ENCODE measurements at regions not wholly inside any gene's neighbourhood (a gene's known extent, or its start where the extent isn't known, plus 50 kb on each side); places are given as distances from the start of the nearest gene placed in this dataset.
A peak's percentile ranks its signal among the peaks of the same experiment; 100 is the strongest.
"Not testable (repeated sequence)": the region's sequence is repeated elsewhere in the genome, so short reads cannot be mapped to it uniquely, and the experiment has no call there.

DNA sequence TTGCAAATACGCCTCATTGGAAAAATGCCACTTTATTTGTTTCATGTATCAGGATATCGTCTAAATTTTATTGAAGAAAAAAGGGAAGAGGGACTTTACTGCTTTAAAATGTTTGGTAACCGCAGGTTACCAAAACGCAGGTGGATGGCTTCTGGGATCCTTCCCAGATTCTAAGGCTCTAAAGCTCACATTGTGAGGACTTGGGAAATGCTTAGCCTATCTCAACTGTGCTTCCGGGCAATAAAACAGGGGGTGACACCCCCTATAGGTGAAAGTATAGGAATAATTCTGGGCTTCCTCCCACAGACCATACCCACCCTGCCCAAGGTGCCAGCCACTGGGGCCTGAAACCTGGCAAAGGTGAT, 73.2 kb upstream of the IPO5 start:
- no peak for DNase-seq

DNA sequence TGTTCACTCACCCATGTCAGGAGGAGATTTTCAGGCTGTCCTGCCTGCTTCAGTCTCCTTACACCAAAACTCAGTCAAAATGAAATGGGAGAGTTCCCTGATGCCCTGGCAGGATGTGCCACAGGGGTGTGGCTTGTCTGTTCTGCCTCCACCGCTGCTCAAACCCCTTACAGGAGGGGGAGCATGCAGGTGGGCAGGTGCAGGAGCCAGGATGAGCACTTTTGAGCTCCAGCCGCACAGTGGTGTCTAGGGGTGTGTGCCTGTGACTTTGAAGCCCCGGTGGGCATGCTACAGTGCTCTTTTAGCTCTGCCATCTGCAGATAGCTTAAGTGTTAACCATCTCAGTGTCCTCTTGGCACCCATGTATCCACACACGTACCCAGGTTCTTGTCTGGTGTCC, 71.9 kb upstream of the IPO5 start:
- DNase-seq: no peak

GRCh38 chr13:97883396-97883795, 70.1 kb upstream of the IPO5 start:
- DNase-seq: peak; percentile 72

GRCh38 chr13:97884707-97885468, 68.6 kb upstream of the IPO5 start:
- DNase-seq: peak; percentile 43

- DNase-seq: no peak
These were observed 67.8 kb upstream of the IPO5 start for GRCh38 chr13:97885641-97886040.

- DNase-seq: peak; percentile 31
These were observed 63.7 kb upstream of the IPO5 start for GRCh38 chr13:97889803-97890202.

- DNase-seq: no peak
These were observed 62.9 kb upstream of the IPO5 start for GRCh38 chr13:97890573-97890972.

DNA sequence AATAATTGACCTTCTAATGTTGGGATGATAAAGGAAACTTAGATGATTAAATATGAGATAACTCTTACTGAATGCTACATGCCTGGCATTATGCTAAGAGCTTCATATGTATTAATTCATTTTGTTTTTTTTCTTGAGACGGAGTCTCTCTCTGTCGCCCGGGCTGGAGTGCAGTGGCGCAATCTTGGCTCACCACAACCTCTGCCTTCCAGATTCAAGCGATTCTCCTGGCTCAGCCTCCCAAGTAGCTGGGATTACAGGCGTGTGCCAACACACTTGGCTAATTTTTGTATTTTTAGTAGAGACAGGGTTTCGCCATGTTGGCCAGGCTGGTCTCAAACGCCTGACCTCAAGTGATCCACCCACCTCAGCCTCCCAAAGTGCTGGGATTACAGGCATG, 61.5 kb upstream of the IPO5 start:
- not testable (repeated sequence) for DNase-seq

GRCh38 chr13:97892717-97893116, 60.8 kb upstream of the IPO5 start:
- DNase-seq: peak; percentile 64

DNA sequence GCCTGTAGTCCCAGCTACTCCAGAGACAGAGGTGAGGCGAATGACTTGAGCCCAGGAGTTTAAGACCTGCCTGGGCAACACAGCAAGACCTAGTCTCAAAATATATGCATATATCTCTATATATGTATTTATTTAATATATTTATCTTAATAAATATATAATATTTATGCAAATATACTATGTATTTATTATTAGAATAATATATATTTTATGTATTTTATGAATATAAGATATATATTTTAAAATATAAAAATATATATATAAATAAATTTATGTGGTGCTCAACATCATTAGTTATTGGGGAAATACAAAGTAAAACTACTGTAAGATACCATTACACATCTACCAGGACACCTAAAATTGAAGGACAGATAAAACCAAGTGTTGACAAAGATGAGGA, 58.1 kb upstream of the IPO5 start:
- DNase-seq: no peak

DNA sequence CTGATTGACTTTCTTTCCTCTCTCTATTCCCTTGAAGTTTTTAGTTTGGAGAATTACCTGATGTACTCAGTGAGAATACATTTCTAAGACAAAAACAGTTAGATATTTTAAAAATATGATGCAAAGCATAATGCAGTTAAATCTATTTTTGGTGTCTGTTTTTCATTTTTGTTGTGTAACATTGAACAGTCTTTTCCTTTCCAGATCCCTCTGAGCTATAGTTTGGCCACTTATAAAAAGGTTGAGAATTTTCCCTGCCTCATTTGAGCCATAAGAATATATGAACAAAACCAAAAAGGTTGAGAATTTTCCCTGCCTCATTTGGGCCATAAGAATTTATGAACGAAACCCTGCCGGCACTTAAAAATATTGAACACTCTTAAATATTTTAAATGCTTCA, 57.0 kb upstream of the IPO5 start:
- DNase-seq: no peak

DNA sequence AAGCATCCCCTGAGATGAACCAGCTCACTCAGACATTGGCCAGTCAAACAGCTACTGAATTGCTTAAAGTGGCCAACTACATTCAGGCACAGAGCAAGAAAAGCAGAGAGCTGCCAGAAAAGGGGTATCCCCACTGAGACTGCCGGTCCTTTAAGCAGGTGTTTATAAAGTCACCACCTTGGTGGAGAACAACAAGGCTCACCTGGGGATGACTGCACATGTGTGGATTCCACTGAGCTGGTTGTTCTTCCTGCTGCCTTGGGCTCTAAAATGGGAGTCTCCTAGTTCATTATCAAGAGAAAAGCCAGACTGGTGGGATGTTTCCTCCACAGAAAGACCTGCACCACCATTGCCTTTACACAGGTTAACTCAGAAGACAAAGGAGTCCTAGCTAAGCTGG, 51.8 kb upstream of the IPO5 start:
- DNase-seq: no peak

Data from fibroblast of upper back skin (primary cell).